Mesothelial cell of epicardium (in vitro differentiated cells): ENCODE measurements at regions not wholly inside any gene's neighbourhood (a gene's known extent, or its start where the extent isn't known, plus 50 kb on each side); places are given as distances from the start of the nearest gene placed in this dataset.

Experiments
- DNase-seq, 2 experiments: peaks; one replicate each; pipeline ENCODE4 v3.0.0; 2021; ENCODE audit warnings: low spot score in 2 of 2; ENCODE audit not compliant: unreplicated experiment in 2 of 2
- H3K27ac Mint-ChIP-seq: 2 replicates; pipeline ENCODE4 v1.8.0; 2021; ENCODE audit warnings: mixed read lengths
- H3K27me3 Mint-ChIP-seq: 2 replicates; pipeline ENCODE4 v1.8.0; 2021; ENCODE audit warnings: low read depth, mixed read lengths
- H3K36me3 Mint-ChIP-seq: 2 replicates; pipeline ENCODE4 v1.8.0; 2021; ENCODE audit warnings: mixed read lengths
- H3K4me1 Mint-ChIP-seq: 2 replicates; pipeline ENCODE4 v1.8.0; 2021; ENCODE audit warnings: mixed read lengths
- H3K4me3 Mint-ChIP-seq: 2 replicates; pipeline ENCODE4 v1.8.0; 2021; ENCODE audit warnings: mild to moderate bottlenecking, moderate library complexity, mixed read lengths
- H3K9me3 Mint-ChIP-seq: 2 replicates; pipeline ENCODE4 v1.8.0; 2021; ENCODE audit warnings: mixed read lengths
- CTCF ChIP-seq: fragments of 200-600 bp; sonication (generic); IDR thresholded peaks from one replicate; pipeline ENCODE4 v1.5.0; 2021; ENCODE audit warnings: antibody characterized with exemption; ENCODE audit not compliant: unreplicated experiment

GRCh38 chr13:112322557-112322956 is 53.6 kb upstream of the SPACA7 start:
- peaks cover 5% of the 10 kb centered on the region for H3K9me3 Mint-ChIP-seq
- DNase-seq, result no peak
- TF ChIP-seq CTCF, result no peak
- H3K4me3 Mint-ChIP-seq, result no peak overlapping the region
- no peaks in the 10 kb centered on the region for H3K4me1 Mint-ChIP-seq
- no peaks in the 10 kb centered on the region for H3K36me3 Mint-ChIP-seq
- peaks cover 65% of the 10 kb centered on the region for H3K27me3 Mint-ChIP-seq
- no peak overlapping the region for H3K27ac Mint-ChIP-seq

GRCh38 chr13:112324116-112324515 is 52.0 kb upstream of the SPACA7 start:
- Mint-ChIP-seq H3K27me3 (peaks cover 79% of the 10 kb centered on the region), H3K4me1 (no peaks in the 10 kb centered on the region), H3K36me3 (no peaks in the 10 kb centered on the region), H3K27ac (no peak overlapping the region), H3K9me3 (no peaks in the 10 kb centered on the region), H3K4me3 (no peak overlapping the region)
- DNase-seq, result no peak
- no peak for TF ChIP-seq CTCF

- no peak overlapping the region for H3K4me3 Mint-ChIP-seq
- H3K36me3 Mint-ChIP-seq, result no peaks in the 10 kb centered on the region
- DNase-seq, result no peak
- no peaks in the 10 kb centered on the region for H3K9me3 Mint-ChIP-seq
- no peaks in the 10 kb centered on the region for H3K4me1 Mint-ChIP-seq
- peaks cover 84% of the 10 kb centered on the region for H3K27me3 Mint-ChIP-seq
- no peak for TF ChIP-seq CTCF
- no peak overlapping the region for H3K27ac Mint-ChIP-seq
These were observed 50.9 kb upstream of the SPACA7 start for GRCh38 chr13:112325142-112325808.

- no peak for DNase-seq
- no peak overlapping the region for H3K27ac Mint-ChIP-seq
- H3K9me3 Mint-ChIP-seq, result no peaks in the 10 kb centered on the region
- peaks cover 84% of the 10 kb centered on the region for H3K27me3 Mint-ChIP-seq
- no peaks in the 10 kb centered on the region for H3K4me1 Mint-ChIP-seq
- TF ChIP-seq CTCF, result no peak
- H3K4me3 Mint-ChIP-seq, result no peak overlapping the region
- H3K36me3 Mint-ChIP-seq, result no peaks in the 10 kb centered on the region
These were observed 50.1 kb upstream of the SPACA7 start for GRCh38 chr13:112325920-112326645.
